SIG-M5 treated with dmso at 0.1 percent for 504 hours (cell line): ENCODE measurements at regions not wholly inside any gene's neighbourhood (a gene's known extent, or its start where the extent isn't known, plus 50 kb on each side); places are given as distances from the start of the nearest gene placed in this dataset.
"Not testable (repeated sequence)": the region's sequence is repeated elsewhere in the genome, so short reads cannot be mapped to it uniquely, and the experiment has no call there.

Source experiments
- DNase-seq: peaks from one replicate; lab custom pipeline; 2025; ENCODE audit not compliant: unreplicated experiment; lab: John Stamatoyannopoulos, UW

DNA sequence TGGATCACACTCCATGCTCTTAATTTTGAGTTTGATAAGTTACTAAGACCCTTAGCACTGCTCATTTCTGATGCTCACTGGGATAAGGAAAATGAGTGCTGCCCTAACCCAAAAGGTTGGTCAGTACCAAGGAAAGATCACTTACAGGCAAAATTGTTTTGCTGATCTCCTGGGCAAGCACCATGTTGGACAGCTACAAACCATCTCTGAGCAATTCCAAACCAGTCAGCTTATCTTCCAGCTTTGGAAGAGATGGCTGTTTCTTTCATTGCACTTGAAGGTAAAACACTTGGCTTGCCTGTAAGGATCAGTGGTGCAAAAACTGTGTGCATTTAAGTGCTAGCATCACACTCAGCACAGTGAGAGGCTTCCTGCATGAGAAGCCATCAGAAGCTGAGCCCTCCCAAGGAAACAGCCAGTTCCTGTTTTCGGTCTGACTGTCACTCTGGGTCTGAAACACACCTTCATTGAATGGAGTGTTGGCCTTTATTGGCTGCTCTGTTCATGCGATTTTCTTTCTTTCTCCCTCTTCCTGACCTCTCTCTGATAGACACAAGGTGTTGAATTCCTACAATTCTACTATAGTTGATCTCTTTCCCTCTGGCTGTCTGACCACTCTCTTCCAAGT, 126.4 kb upstream of the GHITM start:
- no peak for DNase-seq

- no peak for DNase-seq
Observed at GRCh38 chr10:84015877-84016595, 123.3 kb upstream of the GHITM start.

DNA sequence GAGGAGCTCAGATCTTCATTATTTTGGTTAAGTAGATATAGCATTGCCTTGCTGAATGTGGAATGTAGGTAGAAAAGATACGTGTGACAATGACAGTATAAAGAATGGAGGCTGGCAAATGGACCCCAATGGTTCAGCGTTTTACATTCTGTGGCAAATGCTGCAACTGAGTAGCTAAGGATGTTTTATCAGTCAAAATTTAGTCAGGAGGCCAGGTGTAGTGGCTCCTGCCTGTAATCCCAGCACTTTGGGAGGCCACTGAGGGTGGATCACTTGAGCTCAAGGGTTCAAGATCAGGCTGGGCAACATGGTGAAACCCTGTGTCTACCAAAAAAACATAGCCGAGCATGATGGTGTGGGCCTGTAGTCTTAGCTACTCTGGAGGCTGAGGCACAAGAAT, 120.5 kb upstream of the GHITM start:
- DNase-seq: no peak

- DNase-seq: not testable (repeated sequence)
Observed at GRCh38 chr10:84019854-84020458, 119.4 kb upstream of the GHITM start.

DNA sequence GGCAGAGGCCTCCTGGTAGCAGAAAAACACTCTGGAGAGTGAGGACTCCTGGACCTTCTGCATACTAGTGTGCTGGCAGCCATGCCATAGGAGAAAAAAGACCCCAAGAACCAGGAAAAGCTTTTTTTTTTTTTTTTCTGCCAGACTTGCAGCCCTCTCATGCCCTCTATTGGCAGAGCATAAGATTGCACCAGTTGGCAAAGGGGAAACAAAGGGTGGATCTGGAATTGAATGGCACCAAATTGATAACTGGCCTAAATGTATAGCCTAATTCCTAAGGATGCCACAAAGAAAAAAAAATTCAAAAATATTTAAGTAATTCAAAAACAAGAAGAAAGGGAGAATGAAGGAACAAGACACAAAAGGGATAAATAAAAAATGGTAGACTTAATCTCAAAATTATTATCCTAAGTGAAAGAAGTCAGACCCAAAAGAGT, 112.5 kb upstream of the GHITM start:
- no peak for DNase-seq

DNA sequence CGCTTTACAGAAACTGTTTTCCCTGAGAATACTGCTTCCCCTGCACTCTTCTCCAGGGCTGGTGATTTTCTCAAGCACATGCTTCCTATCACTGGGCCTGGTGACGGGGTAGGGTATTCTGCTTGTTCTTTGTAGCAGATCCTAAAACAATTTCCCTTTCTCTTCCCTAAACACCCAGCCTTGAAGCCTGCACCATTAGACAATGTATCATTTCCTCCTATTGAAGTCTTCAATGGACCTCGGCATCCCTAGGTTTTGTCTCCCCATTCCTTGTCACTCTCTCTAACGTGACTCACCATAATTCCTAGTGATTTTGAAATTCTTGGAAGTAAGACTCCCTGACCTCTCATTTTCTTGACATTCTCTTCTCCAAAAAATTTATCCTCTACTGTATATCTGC, 109.5 kb upstream of the GHITM start:
- no peak for DNase-seq

- DNase-seq: no peak
Observed at GRCh38 chr10:84038035-84038434, 101.3 kb upstream of the GHITM start.

- DNase-seq: no peak
Observed at GRCh38 chr10:84039957-84040356, 99.4 kb upstream of the GHITM start.

- DNase-seq: no peak
Observed at GRCh38 chr10:84047258-84048010, 91.9 kb upstream of the GHITM start.

- DNase-seq: no peak
Observed at GRCh38 chr10:84049645-84050011, 89.7 kb upstream of the GHITM start.

DNA sequence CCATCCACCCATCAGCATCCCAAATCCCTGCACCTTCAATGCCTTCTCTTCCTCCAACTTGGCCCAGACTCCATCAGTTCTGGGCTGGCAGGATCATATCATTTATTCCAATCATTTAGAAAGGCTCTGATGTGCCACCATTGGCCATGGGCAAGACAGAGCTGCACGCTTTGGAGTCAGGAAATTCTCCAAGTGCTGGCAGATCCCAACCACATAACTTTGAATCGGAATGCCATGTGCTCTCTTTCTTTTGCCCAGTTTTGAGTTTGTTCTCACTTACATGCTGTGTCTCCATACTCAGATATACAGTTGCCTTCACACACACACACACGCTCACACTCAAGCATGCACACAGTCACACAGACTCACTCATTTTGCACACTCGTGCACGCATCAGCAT, 85.7 kb upstream of the GHITM start:
- DNase-seq: no peak

GRCh38 chr10:84054743-84055142, 84.6 kb upstream of the GHITM start:
- no peak for DNase-seq

DNA sequence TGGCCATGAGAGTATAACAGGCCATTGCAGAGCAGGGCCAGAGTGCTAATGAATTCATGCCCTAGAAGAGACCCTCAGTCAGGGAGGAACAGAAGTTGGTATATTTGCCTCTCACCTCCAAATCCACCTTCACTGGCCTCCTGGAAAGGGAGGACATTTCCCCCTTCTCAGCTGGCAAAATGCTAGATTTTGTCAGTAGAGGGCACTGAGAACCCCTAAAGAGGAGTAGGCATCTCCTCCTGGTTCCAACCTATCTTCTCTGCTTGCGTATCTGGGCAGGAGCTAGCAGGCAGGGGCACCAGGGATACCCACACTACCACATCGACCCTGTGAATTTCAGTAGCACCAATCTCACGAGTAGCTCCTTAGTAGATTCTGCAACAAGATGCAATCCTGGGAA, 79.8 kb upstream of the GHITM start:
- DNase-seq: no peak

- no peak for DNase-seq
Observed at GRCh38 chr10:84063440-84063839, 75.9 kb upstream of the GHITM start.

DNA sequence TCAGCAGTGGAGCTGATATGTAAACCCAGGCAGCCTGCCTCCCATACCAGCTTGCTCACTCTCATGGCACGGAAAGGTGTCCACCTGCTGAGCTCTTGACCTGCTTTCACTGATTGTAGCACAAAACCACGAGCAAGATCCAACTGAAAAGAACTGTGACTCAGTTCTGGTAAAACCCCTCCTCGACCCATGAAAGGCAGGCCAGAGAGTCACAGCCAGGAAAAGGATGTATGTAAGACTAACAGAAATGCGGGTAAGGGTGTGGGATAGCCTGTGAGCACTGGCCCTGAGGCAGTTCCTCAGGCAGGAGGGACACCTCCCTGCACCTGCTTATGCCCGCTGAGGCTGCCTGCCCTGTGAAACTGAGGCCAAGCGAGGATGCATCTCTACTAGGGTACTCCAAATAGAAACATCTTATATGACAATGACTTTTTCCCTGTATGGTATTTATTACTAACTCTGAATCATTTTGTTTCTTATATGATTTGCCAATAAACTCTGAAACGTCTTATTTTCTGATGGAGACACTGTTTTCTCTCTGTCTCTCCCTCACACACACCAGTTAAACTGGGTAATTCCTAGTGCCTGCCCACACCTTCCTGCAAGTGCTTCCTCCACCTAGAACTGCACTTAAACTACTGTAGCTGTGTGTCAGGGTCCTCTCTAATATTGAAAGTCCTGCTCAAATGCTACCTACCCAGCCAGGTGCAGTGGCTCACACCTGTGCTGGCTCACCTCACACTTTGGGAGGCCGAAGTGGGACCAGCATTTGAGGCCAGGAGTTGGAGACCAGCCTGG, 73.3 kb upstream of the GHITM start:
- DNase-seq: no peak

- DNase-seq: no peak
Observed at GRCh38 chr10:84074521-84074920, 64.8 kb upstream of the GHITM start.

GRCh38 chr10:84075226-84076046, 63.9 kb upstream of the GHITM start:
- no peak for DNase-seq

DNA sequence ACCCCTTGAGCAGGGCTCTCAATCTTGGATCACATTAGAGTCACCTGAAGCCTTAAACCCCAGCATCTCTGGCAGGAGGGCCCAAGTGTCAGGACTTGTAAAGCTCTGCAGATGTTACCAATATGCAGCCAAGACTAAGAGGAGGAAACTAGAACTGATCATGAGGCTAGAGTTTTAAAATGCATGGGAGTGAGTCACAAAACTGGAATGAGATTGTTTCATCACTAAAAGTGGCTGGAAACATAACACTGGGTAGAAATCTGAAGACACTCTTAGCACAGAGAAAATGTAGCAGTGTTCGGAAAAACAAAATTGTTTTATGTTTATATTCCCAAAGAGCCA, 63.3 kb upstream of the GHITM start:
- DNase-seq: no peak

- peak; percentile 2 for DNase-seq
Observed at GRCh38 chr10:84076540-84077195, 62.6 kb upstream of the GHITM start.

GRCh38 chr10:84077768-84078167, 61.5 kb upstream of the GHITM start:
- DNase-seq: no peak
